SK-N-SH (cell line): ENCODE measurements at regions not wholly inside any gene's neighbourhood (a gene's known extent, or its start where the extent isn't known, plus 50 kb on each side); places are given as distances from the start of the nearest gene placed in this dataset.

Experiments used
- CTCF ChIA-PET: fragments of 300-600, 350-600 bp; formaldehyde crosslinking; extraction: SDS; loops from one replicate; lab custom pipeline; 2021; lab: Yijun Ruan, JAX
- POLR2A ChIA-PET: fragments of 350-600 bp; sonication (Branson Sonifier 250); formaldehyde crosslinking; extraction: SDS; loops from one replicate; lab custom pipeline; 2020; ENCODE audit warnings: antibody characterized with exemption, inconsistent platforms; lab: Yijun Ruan, JAX
- DNase-seq: peaks from one replicate; pipeline ENCODE4 v3.0.0; 2012
- H2AFZ ChIP-seq: fragments of 200-600 bp; sonication (generic); 2 replicates; pipeline ENCODE4 v1.8.1; 2016; ENCODE audit warnings: antibody characterized with exemption, mild to moderate bottlenecking, low read depth
- H3F3A ChIP-seq: fragments of 200-600 bp; sonication (generic); replicated peaks from 2 replicates; pipeline ENCODE3; 2016; ENCODE audit warnings: antibody characterized with exemption, mild to moderate bottlenecking; ENCODE audit not compliant: insufficient read depth
- H3K27ac ChIP-seq, 2 experiments: fragments of 200-500 bp in 1 of 2; fragments of 200-600 bp in 1 of 2; sonication (Bioruptor generic) in 1 of 2; sonication (generic), shearing (Covaris generic) in 1 of 2; 2 replicates each; pipeline versions ENCODE4 v1.5.1 to v1.6.1; 2014 to 2016; ENCODE audit warnings: low read depth in 2 of 2, inconsistent platforms in 1 of 2, low read length in 1 of 2, mild to moderate bottlenecking in 1 of 2, mixed read lengths in 1 of 2
- H3K27me3 ChIP-seq: fragments of 200-600 bp; sonication (generic), shearing (Covaris generic); 2 replicates; pipeline ENCODE4 v1.6.1; 2016; ENCODE audit warnings: mixed run types; ENCODE audit not compliant: insufficient read depth
- H3K36me3 ChIP-seq, 2 experiments: fragments of 200-500 bp in 1 of 2; fragments of 200-600 bp in 1 of 2; sonication (Bioruptor generic) in 1 of 2; sonication (generic) in 1 of 2; replicated peaks in 1 of 2; 2 replicates each; pipeline versions ENCODE3 to v1.5.1; 2014 to 2016; ENCODE audit warnings: low read length in 1 of 2, mild to moderate bottlenecking in 1 of 2; ENCODE audit not compliant: insufficient read depth in 2 of 2, control insufficient read depth in 1 of 2
- H3K4me1 ChIP-seq, 2 experiments: fragments of 200-500 bp in 1 of 2; fragments of 200-600 bp in 1 of 2; sonication (Bioruptor generic) in 1 of 2; sonication (generic), shearing (Covaris generic) in 1 of 2; 2 replicates each; pipeline versions ENCODE4 v1.5.1 to v1.6.1; 2014 to 2016; ENCODE audit warnings: low read depth in 1 of 2, low read length in 1 of 2, mixed run types in 1 of 2; ENCODE audit not compliant: insufficient read depth in 2 of 2, control insufficient read depth in 1 of 2
- H3K4me2 ChIP-seq: fragments of 200-600 bp; sonication (generic), shearing (Covaris generic); 2 replicates; pipeline ENCODE4 v1.6.1; 2017; ENCODE audit warnings: mixed run types
- H3K4me3 ChIP-seq, 2 experiments: fragments of 200-500 bp in 1 of 2; fragments of 200-600 bp in 1 of 2; sonication (Bioruptor generic) in 1 of 2; sonication (generic), shearing (Covaris generic) in 1 of 2; 2 replicates each; pipeline versions ENCODE4 v1.5.1 to v1.8.1; 2014 to 2016; ENCODE audit warnings: low read depth in 2 of 2, inconsistent platforms in 1 of 2, low read length in 1 of 2, mild to moderate bottlenecking in 1 of 2, mixed read lengths in 1 of 2, moderate library complexity in 1 of 2
- H3K79me2 ChIP-seq: fragments of 200-600 bp; sonication (generic); 2 replicates; pipeline ENCODE4 v1.8.1; 2017; ENCODE audit warnings: mild to moderate bottlenecking; ENCODE audit not compliant: insufficient read depth
- H3K9ac ChIP-seq: fragments of 200-600 bp; sonication (generic); 2 replicates; pipeline ENCODE4 v1.6.1; 2017; ENCODE audit warnings: mixed run types
- H3K9me2 ChIP-seq: fragments of 200-600 bp; sonication (generic); 2 replicates; pipeline ENCODE4 v1.6.1; 2017; ENCODE audit warnings: mixed run types
- H3K9me3 ChIP-seq: fragments of 200-600 bp; sonication (generic); 2 replicates; pipeline ENCODE4 v1.6.1; 2017; ENCODE audit warnings: mixed run types, mild to moderate bottlenecking, moderate library complexity
- H4K20me1 ChIP-seq: fragments of 200-600 bp; sonication (generic); 2 replicates; pipeline ENCODE4 v1.6.1; 2017; ENCODE audit warnings: mild to moderate bottlenecking, mixed run types; ENCODE audit not compliant: insufficient read depth
- FOSL2 ChIP-seq: IDR thresholded peaks from 2 replicates; pipeline ENCODE4 v1.4.0; 2012; ENCODE audit warnings: low read depth, mild to moderate bottlenecking, moderate library complexity, borderline replicate concordance
- GABPA ChIP-seq: IDR thresholded peaks from 2 replicates; pipeline ENCODE4 v1.4.0; 2012; ENCODE audit warnings: low read depth, mild to moderate bottlenecking
- MAX ChIP-seq: IDR thresholded peaks from 2 replicates; pipeline ENCODE4 v1.4.0; 2012; ENCODE audit warnings: low read depth
- MXI1 ChIP-seq: IDR thresholded peaks from 2 replicates; pipeline ENCODE4 v1.6.1; 2012; ENCODE audit warnings: mild to moderate bottlenecking, low read depth, low read length, improper control_type of control experiment
- RAD21 ChIP-seq: IDR thresholded peaks from 2 replicates; pipeline ENCODE4 v1.6.1; 2012; ENCODE audit warnings: mild to moderate bottlenecking, low read length
- RFX5 ChIP-seq: IDR thresholded peaks from 2 replicates; pipeline ENCODE4 v1.6.1; 2012; ENCODE audit warnings: mild to moderate bottlenecking, improper control_type of control experiment, low read length
- SIN3A ChIP-seq: IDR thresholded peaks from 2 replicates; pipeline ENCODE4 v1.6.1; 2012; ENCODE audit warnings: low read depth, mild to moderate bottlenecking, low read length, moderate library complexity, borderline replicate concordance
- SMC3 ChIP-seq: IDR thresholded peaks from 2 replicates; pipeline ENCODE4 v1.6.1; 2012; ENCODE audit warnings: low read depth, low read length, improper control_type of control experiment
- TAF1 ChIP-seq: IDR thresholded peaks from 2 replicates; pipeline ENCODE4 v1.6.1; 2012; ENCODE audit warnings: low read depth, mild to moderate bottlenecking, low read length, moderate library complexity, borderline replicate concordance
- WGBS: methylation state at CpG from one replicate; pipeline ENCODE4 v1.1.6; 2017; ENCODE audit warnings: low lambda C conversion rate; 5-methylcytosine and 5-hydroxymethylcytosine counted together
- TF ChIP-seq, protein P1 (sequence below): IDR thresholded peaks from 2 replicates; pipeline ENCODE4; 2012
- TF ChIP-seq, protein P2 (sequence below): fragments of 200-600 bp; sonication (generic); IDR thresholded peaks from 2 replicates; pipeline ENCODE4 v1.6.1; 2017; ENCODE audit warnings: antibody characterized with exemption, mild to moderate bottlenecking, moderate library complexity
- TF ChIP-seq, protein P3 (sequence below): IDR thresholded peaks from 2 replicates; pipeline ENCODE4 v1.4.0; 2012; ENCODE audit warnings: low read depth, borderline replicate concordance

DNA sequence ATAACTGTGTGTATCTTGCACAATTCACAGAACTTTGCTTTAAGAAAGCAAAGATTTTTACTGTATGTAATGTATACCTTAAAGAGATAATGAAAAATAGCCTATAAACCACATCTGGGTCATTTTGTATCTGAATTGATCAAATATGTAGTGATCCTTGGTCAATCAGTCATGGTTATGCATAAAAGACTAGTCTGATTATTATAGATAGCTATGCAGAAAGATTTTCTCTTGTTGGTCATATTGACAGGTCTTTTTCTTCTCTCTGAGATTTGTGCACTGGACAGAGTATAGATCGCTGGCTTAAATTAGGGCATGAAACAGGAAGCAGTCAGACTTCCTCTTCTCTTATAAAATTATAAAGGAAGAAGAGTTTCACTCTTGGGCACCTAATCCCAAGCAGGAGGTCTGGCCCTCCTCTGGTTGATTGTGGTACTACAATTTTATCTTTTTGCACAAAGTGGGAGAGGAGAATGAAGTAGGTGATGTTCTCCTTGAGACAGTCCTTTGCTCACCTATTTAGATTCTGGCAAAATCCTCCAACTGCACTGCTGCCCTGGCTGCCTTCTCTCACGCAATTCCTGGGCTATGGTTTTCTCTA lies 380.9 kb upstream of the RGS17 start:
- H3K9me3 ChIP-seq, result no peaks in the 10 kb centered on the region
- no peak overlapping the region; the same call in 1 of the 2 replicates for H2AFZ ChIP-seq
- POLR2A ChIA-PET, result no interaction called here
- H3K27me3 ChIP-seq, result no peaks in the 10 kb centered on the region
- WGBS, result 13% methylated on average over 2 of the region's 2 CpGs
- H3F3A ChIP-seq, result no peaks in the 10 kb centered on the region
- no peaks in the 10 kb centered on the region for H3K9me2 ChIP-seq
- no peaks in the 10 kb centered on the region for H3K79me2 ChIP-seq
- H3K36me3 ChIP-seq, result no peaks in the 10 kb centered on the region
- no peak overlapping the region for H3K9ac ChIP-seq
- TF ChIP-seq, protein P1, sequence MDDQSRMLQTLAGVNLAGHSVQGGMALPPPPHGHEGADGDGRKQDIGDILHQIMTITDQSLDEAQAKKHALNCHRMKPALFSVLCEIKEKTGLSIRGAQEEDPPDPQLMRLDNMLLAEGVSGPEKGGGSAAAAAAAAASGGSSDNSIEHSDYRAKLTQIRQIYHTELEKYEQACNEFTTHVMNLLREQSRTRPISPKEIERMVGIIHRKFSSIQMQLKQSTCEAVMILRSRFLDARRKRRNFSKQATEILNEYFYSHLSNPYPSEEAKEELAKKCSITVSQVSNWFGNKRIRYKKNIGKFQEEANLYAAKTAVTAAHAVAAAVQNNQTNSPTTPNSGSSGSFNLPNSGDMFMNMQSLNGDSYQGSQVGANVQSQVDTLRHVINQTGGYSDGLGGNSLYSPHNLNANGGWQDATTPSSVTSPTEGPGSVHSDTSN, result no peak
- TF ChIP-seq FOSL2 (no peak), MXI1 (no peak), RFX5 (no peak), TAF1 (no peak), RAD21 (peak; percentile 61), GABPA (no peak), MAX (no peak), SMC3 (peak; percentile 47), SIN3A (no peak)
- TF ChIP-seq, protein P2, sequence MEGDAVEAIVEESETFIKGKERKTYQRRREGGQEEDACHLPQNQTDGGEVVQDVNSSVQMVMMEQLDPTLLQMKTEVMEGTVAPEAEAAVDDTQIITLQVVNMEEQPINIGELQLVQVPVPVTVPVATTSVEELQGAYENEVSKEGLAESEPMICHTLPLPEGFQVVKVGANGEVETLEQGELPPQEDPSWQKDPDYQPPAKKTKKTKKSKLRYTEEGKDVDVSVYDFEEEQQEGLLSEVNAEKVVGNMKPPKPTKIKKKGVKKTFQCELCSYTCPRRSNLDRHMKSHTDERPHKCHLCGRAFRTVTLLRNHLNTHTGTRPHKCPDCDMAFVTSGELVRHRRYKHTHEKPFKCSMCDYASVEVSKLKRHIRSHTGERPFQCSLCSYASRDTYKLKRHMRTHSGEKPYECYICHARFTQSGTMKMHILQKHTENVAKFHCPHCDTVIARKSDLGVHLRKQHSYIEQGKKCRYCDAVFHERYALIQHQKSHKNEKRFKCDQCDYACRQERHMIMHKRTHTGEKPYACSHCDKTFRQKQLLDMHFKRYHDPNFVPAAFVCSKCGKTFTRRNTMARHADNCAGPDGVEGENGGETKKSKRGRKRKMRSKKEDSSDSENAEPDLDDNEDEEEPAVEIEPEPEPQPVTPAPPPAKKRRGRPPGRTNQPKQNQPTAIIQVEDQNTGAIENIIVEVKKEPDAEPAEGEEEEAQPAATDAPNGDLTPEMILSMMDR, result peak; percentile 64
- TF ChIP-seq, all 33 proteins: peak for 3
- no peaks in the 10 kb centered on the region for H3K4me1 ChIP-seq
- no peak overlapping the region for H3K27ac ChIP-seq
- H4K20me1 ChIP-seq, result no peaks in the 10 kb centered on the region
- peak; percentile 9 for DNase-seq
- peak overlapping the region in 1 of 2 experiments; percentile 35; a peak in 1 of 4 replicates for H3K4me3 ChIP-seq
- H3K4me2 ChIP-seq, result no peak overlapping the region
- CTCF ChIA-PET, result interaction anchor here (0.8 to 1.2 kb wide), 6 partner anchors 11 to 281 kb away, joined by 3 to 7 read pairs (median 3); no protein-coding TSS in a partner anchor

DNA sequence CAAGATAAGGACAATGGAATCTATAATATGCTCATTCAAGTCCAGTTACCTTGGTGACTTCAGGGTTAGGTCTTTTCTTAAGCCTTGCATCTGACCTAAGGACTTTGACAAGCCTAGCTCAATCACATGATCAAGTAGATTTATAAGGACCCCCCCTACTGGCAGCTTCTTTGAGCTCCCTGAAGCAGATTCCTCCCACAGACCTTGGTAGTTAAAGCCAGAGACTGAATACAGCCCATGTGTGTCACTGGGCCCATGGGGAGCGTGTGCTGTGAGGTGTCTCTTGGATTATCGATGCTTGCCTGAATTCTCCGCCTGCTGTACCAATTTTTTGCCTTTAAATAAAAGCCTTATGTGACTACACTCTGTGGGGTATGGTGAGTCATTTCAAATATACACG lies 372.7 kb upstream of the RGS17 start:
- H3K9me3 ChIP-seq, result no peaks in the 10 kb centered on the region
- no peak overlapping the region for H3K4me3 ChIP-seq
- H3K79me2 ChIP-seq, result no peaks in the 10 kb centered on the region
- H3F3A ChIP-seq, result no peaks in the 10 kb centered on the region
- WGBS, result 83% methylated on average over 4 of the region's 4 CpGs
- H3K4me1 ChIP-seq, result no peaks in the 10 kb centered on the region
- DNase-seq, result no peak
- CTCF ChIA-PET, result no interaction called here
- H3K4me2 ChIP-seq, result no peak overlapping the region
- no peak overlapping the region for H3K9ac ChIP-seq
- no peak overlapping the region for H2AFZ ChIP-seq
- no peaks in the 10 kb centered on the region for H3K27me3 ChIP-seq
- no peaks in the 10 kb centered on the region for H3K36me3 ChIP-seq
- H3K9me2 ChIP-seq, result no peaks in the 10 kb centered on the region
- H3K27ac ChIP-seq, result no peak overlapping the region
- H4K20me1 ChIP-seq, result no peaks in the 10 kb centered on the region
- POLR2A ChIA-PET, result no interaction called here
- TF ChIP-seq, protein P3, sequence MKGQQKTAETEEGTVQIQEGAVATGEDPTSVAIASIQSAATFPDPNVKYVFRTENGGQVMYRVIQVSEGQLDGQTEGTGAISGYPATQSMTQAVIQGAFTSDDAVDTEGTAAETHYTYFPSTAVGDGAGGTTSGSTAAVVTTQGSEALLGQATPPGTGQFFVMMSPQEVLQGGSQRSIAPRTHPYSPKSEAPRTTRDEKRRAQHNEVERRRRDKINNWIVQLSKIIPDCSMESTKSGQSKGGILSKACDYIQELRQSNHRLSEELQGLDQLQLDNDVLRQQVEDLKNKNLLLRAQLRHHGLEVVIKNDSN, result no peak
- TF ChIP-seq, protein P2, result peak; percentile 30
